A673 (cell line): ENCODE measurements at regions not wholly inside any gene's neighbourhood (a gene's known extent, or its start where the extent isn't known, plus 50 kb on each side); places are given as distances from the start of the nearest gene placed in this dataset.

Experiments
- EZH2 ChIP-seq: fragments of 200-600 bp; sonication (generic); IDR thresholded peaks from 2 replicates; pipeline ENCODE4 v1.6.1; 2017; ENCODE audit warnings: borderline replicate concordance, low read depth, mild to moderate bottlenecking, mixed read lengths, antibody characterized with exemption, low read length; ENCODE audit not compliant: poor library complexity, severe bottlenecking
- TF ChIP-seq, protein P1 (sequence below): fragments of 300-800, 200-600 bp; sonication (generic); conservative IDR thresholded peaks from 2 replicates; pipeline ENCODE4 v1.5.1; 2017; ENCODE audit warnings: low read depth, mild to moderate bottlenecking, antibody characterized with exemption, low read length, moderate library complexity, mixed read lengths

DNA sequence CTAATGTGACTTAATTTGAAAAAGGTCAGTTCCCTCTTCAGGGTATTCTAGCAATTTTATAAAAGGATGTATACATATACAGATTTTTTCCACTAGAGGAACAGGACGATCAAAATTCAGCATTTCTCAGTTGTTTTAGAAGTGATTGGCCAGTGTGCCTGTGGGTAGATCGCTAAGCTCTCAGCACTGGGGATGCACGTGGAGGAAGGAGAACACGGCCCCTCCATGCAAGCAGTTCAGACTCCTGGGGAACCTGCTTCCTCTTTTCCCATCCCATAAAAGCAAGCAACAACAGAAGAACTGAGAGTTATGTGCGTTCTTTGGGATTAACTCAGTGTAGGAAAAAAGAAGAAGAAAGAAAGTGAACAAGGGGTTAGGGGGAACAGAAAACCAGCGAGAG lies 328.8 kb downstream of the FOXO1 start:
- no peak for TF ChIP-seq EZH2
- TF ChIP-seq, protein P1, sequence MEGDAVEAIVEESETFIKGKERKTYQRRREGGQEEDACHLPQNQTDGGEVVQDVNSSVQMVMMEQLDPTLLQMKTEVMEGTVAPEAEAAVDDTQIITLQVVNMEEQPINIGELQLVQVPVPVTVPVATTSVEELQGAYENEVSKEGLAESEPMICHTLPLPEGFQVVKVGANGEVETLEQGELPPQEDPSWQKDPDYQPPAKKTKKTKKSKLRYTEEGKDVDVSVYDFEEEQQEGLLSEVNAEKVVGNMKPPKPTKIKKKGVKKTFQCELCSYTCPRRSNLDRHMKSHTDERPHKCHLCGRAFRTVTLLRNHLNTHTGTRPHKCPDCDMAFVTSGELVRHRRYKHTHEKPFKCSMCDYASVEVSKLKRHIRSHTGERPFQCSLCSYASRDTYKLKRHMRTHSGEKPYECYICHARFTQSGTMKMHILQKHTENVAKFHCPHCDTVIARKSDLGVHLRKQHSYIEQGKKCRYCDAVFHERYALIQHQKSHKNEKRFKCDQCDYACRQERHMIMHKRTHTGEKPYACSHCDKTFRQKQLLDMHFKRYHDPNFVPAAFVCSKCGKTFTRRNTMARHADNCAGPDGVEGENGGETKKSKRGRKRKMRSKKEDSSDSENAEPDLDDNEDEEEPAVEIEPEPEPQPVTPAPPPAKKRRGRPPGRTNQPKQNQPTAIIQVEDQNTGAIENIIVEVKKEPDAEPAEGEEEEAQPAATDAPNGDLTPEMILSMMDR, result no peak
